ENCODE measurements at regions not wholly inside any gene's neighbourhood (a gene's known extent, or its start where the extent isn't known, plus 50 kb on each side); places are given as distances from the start of the nearest gene placed in this dataset.

GRCh38 chr2:212945526-212945925, 205.9 kb downstream of the IKZF2 start:
- no peaks in the 10 kb centered on the region for H3K36me3 Mint-ChIP-seq (ENCODE audit: low read depth)
- H3K9me3 Mint-ChIP-seq = no peaks in the 10 kb centered on the region
- no peaks in the 10 kb centered on the region for H3K27me3 Mint-ChIP-seq
- H3K4me3 Mint-ChIP-seq = no peak overlapping the region
- no peaks in the 10 kb centered on the region for H3K4me1 Mint-ChIP-seq
- ChIA-PET POLR2A (no interaction called here), CTCF (no interaction called here)
- no peak for DNase-seq
- no peak overlapping the region for H3K27ac Mint-ChIP-seq

- Mint-ChIP-seq H3K4me1 (no peaks in the 10 kb centered on the region), H3K27ac (no peak overlapping the region)
These were observed 208.1 kb downstream of the IKZF2 start for GRCh38 chr2:212943351-212943750.

GRCh38 chr2:212941361-212941760, 210.1 kb downstream of the IKZF2 start:
- H3K4me1 Mint-ChIP-seq = no peaks in the 10 kb centered on the region
- CTCF ChIA-PET = no interaction called here
- no peaks in the 10 kb centered on the region for H3K9me3 Mint-ChIP-seq
- DNase-seq = no peak
- no peak overlapping the region for H3K4me3 Mint-ChIP-seq
- H3K27me3 Mint-ChIP-seq = no peaks in the 10 kb centered on the region
- H3K27ac Mint-ChIP-seq = no peak overlapping the region
- POLR2A ChIA-PET = no interaction called here
- H3K36me3 Mint-ChIP-seq (ENCODE audit: low read depth) = no peaks in the 10 kb centered on the region

More at GRCh38 chr2:212943351-212943750, 208.1 kb downstream of the IKZF2 start:
- Mint-ChIP-seq H3K27me3 (no peaks in the 10 kb centered on the region), H3K9me3 (no peaks in the 10 kb centered on the region), H3K4me3 (no peak overlapping the region), H3K36me3 (ENCODE audit: low read depth) (no peaks in the 10 kb centered on the region)
- CTCF ChIA-PET = no interaction called here
- DNase-seq = no peak
- POLR2A ChIA-PET = no interaction called here

GRCh38 chr2:212940816-212941215, 210.6 kb downstream of the IKZF2 start:
- Mint-ChIP-seq H3K27me3 (no peaks in the 10 kb centered on the region), H3K4me1 (no peaks in the 10 kb centered on the region), H3K27ac (no peak overlapping the region), H3K9me3 (no peaks in the 10 kb centered on the region), H3K4me3 (no peak overlapping the region), H3K36me3 (ENCODE audit: low read depth) (no peaks in the 10 kb centered on the region)
- ChIA-PET CTCF (no interaction called here), POLR2A (no interaction called here)
- DNase-seq = no peak

- H3K36me3 Mint-ChIP-seq (ENCODE audit: low read depth) = no peaks in the 10 kb centered on the region
- ChIA-PET CTCF (interaction anchor here (0.9 kb wide), 1 partner anchor 33 kb away, joined by 3 read pairs; no protein-coding TSS in a partner anchor), POLR2A (no interaction called here)
- no peaks in the 10 kb centered on the region for H3K9me3 Mint-ChIP-seq
- H3K4me1 Mint-ChIP-seq = no peaks in the 10 kb centered on the region
- H3K4me3 Mint-ChIP-seq = no peak overlapping the region
- H3K27me3 Mint-ChIP-seq = no peaks in the 10 kb centered on the region
- no peak for DNase-seq
- H3K27ac Mint-ChIP-seq = no peak overlapping the region
These were observed 211.5 kb downstream of the IKZF2 start for GRCh38 chr2:212939777-212940531.

- Mint-ChIP-seq H3K27me3 (no peaks in the 10 kb centered on the region), H3K4me1 (no peaks in the 10 kb centered on the region), H3K27ac (no peak overlapping the region), H3K36me3 (ENCODE audit: low read depth) (no peaks in the 10 kb centered on the region), H3K9me3 (no peaks in the 10 kb centered on the region), H3K4me3 (no peak overlapping the region)
- DNase-seq = no peak
- ChIA-PET POLR2A (no interaction called here), CTCF (no interaction called here)
These were observed 213.1 kb downstream of the IKZF2 start for GRCh38 chr2:212938144-212938793.

- no peak for DNase-seq
- no peaks in the 10 kb centered on the region for H3K27me3 Mint-ChIP-seq
- H3K4me1 Mint-ChIP-seq = no peaks in the 10 kb centered on the region
- H3K36me3 Mint-ChIP-seq (ENCODE audit: low read depth) = no peaks in the 10 kb centered on the region
- no peaks in the 10 kb centered on the region for H3K9me3 Mint-ChIP-seq
- no peak overlapping the region for H3K27ac Mint-ChIP-seq
- ChIA-PET CTCF (interaction anchor here (0.5 kb wide), 1 partner anchor 768 kb away, joined by 3 read pairs; no protein-coding TSS in a partner anchor), POLR2A (no interaction called here)
- no peak overlapping the region for H3K4me3 Mint-ChIP-seq
These were observed 214.8 kb downstream of the IKZF2 start for GRCh38 chr2:212936572-212936971.

- no peak overlapping the region for H3K4me3 Mint-ChIP-seq
- ChIA-PET CTCF (no interaction called here), POLR2A (no interaction called here)
- H3K9me3 Mint-ChIP-seq = no peaks in the 10 kb centered on the region
- H3K4me1 Mint-ChIP-seq = peaks cover 2% of the 10 kb centered on the region
- H3K27ac Mint-ChIP-seq = no peak overlapping the region
- H3K36me3 Mint-ChIP-seq (ENCODE audit: low read depth) = no peaks in the 10 kb centered on the region
- DNase-seq = no peak
- no peaks in the 10 kb centered on the region for H3K27me3 Mint-ChIP-seq
These were observed 215.7 kb downstream of the IKZF2 start for GRCh38 chr2:212935752-212936151.

GRCh38 chr2:212931271-212931670, 220.1 kb downstream of the IKZF2 start:
- Mint-ChIP-seq H3K27ac (no peak overlapping the region), H3K27me3 (no peaks in the 10 kb centered on the region), H3K4me1 (peaks cover 2% of the 10 kb centered on the region), H3K9me3 (no peaks in the 10 kb centered on the region), H3K36me3 (ENCODE audit: low read depth) (no peaks in the 10 kb centered on the region), H3K4me3 (no peak overlapping the region)
- POLR2A ChIA-PET = no interaction called here
- DNase-seq = no peak
- CTCF ChIA-PET = no interaction called here

- no peak overlapping the region for H3K27ac Mint-ChIP-seq
- no peaks in the 10 kb centered on the region for H3K27me3 Mint-ChIP-seq
- no peak for DNase-seq
- H3K4me1 Mint-ChIP-seq = peaks cover 2% of the 10 kb centered on the region
- POLR2A ChIA-PET = no interaction called here
- CTCF ChIA-PET = no interaction called here
- H3K36me3 Mint-ChIP-seq (ENCODE audit: low read depth) = no peaks in the 10 kb centered on the region
- H3K4me3 Mint-ChIP-seq = no peak overlapping the region
- H3K9me3 Mint-ChIP-seq = no peaks in the 10 kb centered on the region
These were observed 220.7 kb downstream of the IKZF2 start for GRCh38 chr2:212930556-212931260.

- Mint-ChIP-seq H3K27ac (no peak overlapping the region), H3K4me1 (peaks cover 2% of the 10 kb centered on the region), H3K27me3 (no peaks in the 10 kb centered on the region), H3K36me3 (ENCODE audit: low read depth) (no peaks in the 10 kb centered on the region), H3K9me3 (no peaks in the 10 kb centered on the region), H3K4me3 (no peak overlapping the region)
- ChIA-PET CTCF (no interaction called here), POLR2A (no interaction called here)
- DNase-seq = no peak
These were observed 221.4 kb downstream of the IKZF2 start for GRCh38 chr2:212929971-212930370.

- ChIA-PET CTCF (no interaction called here), POLR2A (no interaction called here)
- Mint-ChIP-seq H3K4me1 (peaks cover 2% of the 10 kb centered on the region), H3K27me3 (no peaks in the 10 kb centered on the region), H3K36me3 (ENCODE audit: low read depth) (no peaks in the 10 kb centered on the region), H3K9me3 (no peaks in the 10 kb centered on the region), H3K4me3 (no peak overlapping the region), H3K27ac (no peak overlapping the region)
- no peak for DNase-seq
These were observed 222.3 kb downstream of the IKZF2 start for GRCh38 chr2:212929116-212929515.

- DNase-seq = no peak
- Mint-ChIP-seq H3K36me3 (ENCODE audit: low read depth) (no peaks in the 10 kb centered on the region), H3K4me3 (no peak overlapping the region), H3K27me3 (no peaks in the 10 kb centered on the region), H3K4me1 (peaks cover 2% of the 10 kb centered on the region), H3K9me3 (no peaks in the 10 kb centered on the region), H3K27ac (no peak overlapping the region)
- ChIA-PET POLR2A (no interaction called here), CTCF (no interaction called here)
These were observed 222.7 kb downstream of the IKZF2 start for GRCh38 chr2:212928681-212929080.
